A673 (cell line): ENCODE measurements at regions not wholly inside any gene's neighbourhood (a gene's known extent, or its start where the extent isn't known, plus 50 kb on each side); places are given as distances from the start of the nearest gene placed in this dataset.

Experiments used
- BruUV-seq: library from RNA; stranded (reverse); fragments of 400-500 nt; replicated peaks from 2 replicates; lab custom pipeline; 2021; lab: Mats Ljungman, UMichigan
- CTCF ChIA-PET: fragments of 300-600 bp; sonication (Branson Sonifier 250); formaldehyde crosslinking; loops from one replicate; lab custom pipeline; 2022; ENCODE audit warnings: antibody characterized with exemption; lab: Charles Lee
- POLR2A ChIA-PET: fragments of 300-600 bp; sonication (Branson Sonifier 250); formaldehyde crosslinking; loops from one replicate; lab custom pipeline; 2022; ENCODE audit warnings: antibody characterized with exemption; ENCODE audit not compliant: low non-redundant PET; lab: Charles Lee
- DNase-seq: peaks from one replicate; pipeline ENCODE4 v3.0.0-alpha.2; 2015; ENCODE audit warnings: low spot score
- H3K27ac ChIP-seq: fragments of 200-600 bp; sonication (generic); 2 replicates; pipeline ENCODE4 v1.5.1; 2016; ENCODE audit warnings: mixed run types, low read depth, mild to moderate bottlenecking, mixed read lengths, antibody characterized with exemption, low read length; ENCODE audit not compliant: poor library complexity, severe bottlenecking
- H3K27me3 ChIP-seq: fragments of 200-600 bp; sonication (generic); replicated peaks from 2 replicates; pipeline ENCODE4 v1.6.1; 2017; ENCODE audit warnings: mixed run types, low read depth, mild to moderate bottlenecking, mixed read lengths, antibody characterized with exemption, low read length; ENCODE audit not compliant: insufficient read depth, poor library complexity
- H3K36me3 ChIP-seq: fragments of 200-600 bp; sonication (generic); 2 replicates; pipeline ENCODE4 v1.6.1; 2016; ENCODE audit warnings: mixed run types, mild to moderate bottlenecking, mixed read lengths, antibody characterized with exemption, low read length; ENCODE audit not compliant: insufficient read depth, poor library complexity, severe bottlenecking
- H3K4me1 ChIP-seq: fragments of 200-600 bp; sonication (generic); 2 replicates; pipeline ENCODE4 v1.6.1; 2017; ENCODE audit warnings: mixed run types, mild to moderate bottlenecking, mixed read lengths, antibody characterized with exemption, low read length; ENCODE audit not compliant: insufficient read depth, poor library complexity, severe bottlenecking
- H3K4me3 ChIP-seq: fragments of 200-600 bp; sonication (generic); 2 replicates; pipeline ENCODE4 v1.5.1; 2016; ENCODE audit warnings: low read depth, mixed run types, mild to moderate bottlenecking, mixed read lengths, low read length; ENCODE audit not compliant: poor library complexity, severe bottlenecking
- H3K9me3 ChIP-seq: fragments of 200-600 bp; sonication (generic); 2 replicates; pipeline ENCODE4 v1.6.1; 2016; ENCODE audit warnings: mixed run types, low read depth, mild to moderate bottlenecking, mixed read lengths, antibody characterized with exemption, low read length; ENCODE audit not compliant: poor library complexity, severe bottlenecking
- CTCF ChIP-seq: fragments of 300-800, 200-600 bp; sonication (generic); conservative IDR thresholded peaks from 2 replicates; pipeline ENCODE4 v1.5.1; 2017; ENCODE audit warnings: low read depth, mild to moderate bottlenecking, antibody characterized with exemption, low read length, moderate library complexity, mixed read lengths
- EZH2 ChIP-seq: fragments of 200-600 bp; sonication (generic); IDR thresholded peaks from 2 replicates; pipeline ENCODE4 v1.6.1; 2017; ENCODE audit warnings: borderline replicate concordance, low read depth, mild to moderate bottlenecking, mixed read lengths, antibody characterized with exemption, low read length; ENCODE audit not compliant: poor library complexity, severe bottlenecking
- intact Hi-C: fragments of 100-400 bp; cut with micrococcal nuclease; formaldehyde crosslinking; loops from one replicate; pipeline ENCODE4 v1.10.0; 2022; ENCODE audit not compliant: unreplicated experiment

- ChIA-PET POLR2A (no interaction called here), CTCF (no interaction called here)
- BruUV-seq: no TSS peak
- Histone ChIP-seq H3K27me3 (no peaks in the 10 kb centered on the region), H3K27ac (no peak overlapping the region), H3K4me3 (no peak overlapping the region), H3K4me1 (no peaks in the 10 kb centered on the region), H3K9me3 (no peaks in the 10 kb centered on the region), H3K36me3 (no peaks in the 10 kb centered on the region)
- intact Hi-C loops: no loop called here
- DNase-seq: no peak
- no peak for TF ChIP-seq EZH2
- TF ChIP-seq CTCF: no peak
These were observed 800.7 kb upstream of the ALCAM start for GRCh38 chr3:104566054-104566453.

- no peaks in the 10 kb centered on the region for H3K4me1 ChIP-seq
These were observed 791.1 kb upstream of the ALCAM start for GRCh38 chr3:104575634-104576033.

GRCh38 chr3:104578558-104578957 is 788.2 kb upstream of the ALCAM start:
- BruUV-seq: no TSS peak
- no peak for DNase-seq
- CTCF ChIA-PET: no interaction called here

More at GRCh38 chr3:104575634-104576033, 791.1 kb upstream of the ALCAM start:
- intact Hi-C loops: no loop called here
- BruUV-seq: no TSS peak
- H3K4me3 ChIP-seq: no peak overlapping the region
- no peaks in the 10 kb centered on the region for H3K27me3 ChIP-seq
- CTCF ChIA-PET: no interaction called here
- POLR2A ChIA-PET: no interaction called here
- no peaks in the 10 kb centered on the region for H3K36me3 ChIP-seq
- H3K9me3 ChIP-seq: peaks cover 24% of the 10 kb centered on the region
- no peak overlapping the region for H3K27ac ChIP-seq
- DNase-seq: no peak
- TF ChIP-seq EZH2 (no peak), CTCF (no peak)

More at GRCh38 chr3:104578558-104578957, 788.2 kb upstream of the ALCAM start:
- H3K9me3 ChIP-seq: peaks cover 24% of the 10 kb centered on the region
- H3K4me3 ChIP-seq: no peak overlapping the region
- POLR2A ChIA-PET: no interaction called here
- H3K36me3 ChIP-seq: no peaks in the 10 kb centered on the region
- no peak for TF ChIP-seq CTCF
- TF ChIP-seq EZH2: no peak
- H3K27ac ChIP-seq: no peak overlapping the region
- no peaks in the 10 kb centered on the region for H3K27me3 ChIP-seq
- H3K4me1 ChIP-seq: no peaks in the 10 kb centered on the region
- intact Hi-C loops: no loop called here
